ENCODE measurements at regions not wholly inside any gene's neighbourhood (a gene's known extent, or its start where the extent isn't known, plus 50 kb on each side); places are given as distances from the start of the nearest gene placed in this dataset.

DNA sequence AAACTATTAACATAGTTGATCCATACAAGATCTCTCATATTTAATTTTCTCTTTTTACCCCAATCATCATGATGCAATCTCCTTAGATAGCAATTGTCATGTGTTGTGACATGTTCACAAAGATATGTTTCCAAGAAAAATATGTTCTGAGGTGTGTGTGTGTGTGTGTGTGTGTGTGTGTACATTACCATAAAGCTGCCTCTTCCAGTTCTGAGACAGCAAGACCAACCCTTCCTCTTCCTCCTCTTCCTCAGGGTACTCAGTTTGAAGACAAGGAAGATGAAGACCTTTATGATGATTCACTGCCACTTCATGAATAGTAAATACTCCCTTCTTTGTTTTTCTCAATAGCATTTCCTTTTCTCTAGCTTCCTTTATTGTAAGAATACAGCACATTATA lies 303.3 kb upstream of the PRDM9 start:
- no peak for DNase-seq (ENCODE audit: low spot score)
- no peak overlapping the region for H3K4me3 ChIP-seq
- no peaks in the 10 kb centered on the region for H3K9me3 ChIP-seq
- no peaks in the 10 kb centered on the region for H3K27me3 ChIP-seq
- no peaks in the 10 kb centered on the region for H3K36me3 ChIP-seq
- TF ChIP-seq, protein P1, sequence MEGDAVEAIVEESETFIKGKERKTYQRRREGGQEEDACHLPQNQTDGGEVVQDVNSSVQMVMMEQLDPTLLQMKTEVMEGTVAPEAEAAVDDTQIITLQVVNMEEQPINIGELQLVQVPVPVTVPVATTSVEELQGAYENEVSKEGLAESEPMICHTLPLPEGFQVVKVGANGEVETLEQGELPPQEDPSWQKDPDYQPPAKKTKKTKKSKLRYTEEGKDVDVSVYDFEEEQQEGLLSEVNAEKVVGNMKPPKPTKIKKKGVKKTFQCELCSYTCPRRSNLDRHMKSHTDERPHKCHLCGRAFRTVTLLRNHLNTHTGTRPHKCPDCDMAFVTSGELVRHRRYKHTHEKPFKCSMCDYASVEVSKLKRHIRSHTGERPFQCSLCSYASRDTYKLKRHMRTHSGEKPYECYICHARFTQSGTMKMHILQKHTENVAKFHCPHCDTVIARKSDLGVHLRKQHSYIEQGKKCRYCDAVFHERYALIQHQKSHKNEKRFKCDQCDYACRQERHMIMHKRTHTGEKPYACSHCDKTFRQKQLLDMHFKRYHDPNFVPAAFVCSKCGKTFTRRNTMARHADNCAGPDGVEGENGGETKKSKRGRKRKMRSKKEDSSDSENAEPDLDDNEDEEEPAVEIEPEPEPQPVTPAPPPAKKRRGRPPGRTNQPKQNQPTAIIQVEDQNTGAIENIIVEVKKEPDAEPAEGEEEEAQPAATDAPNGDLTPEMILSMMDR (IDR thresholded peaks at IDR 0.05): no peak
- no peak overlapping the region for H3K27ac ChIP-seq
- H3K4me1 ChIP-seq: no peaks in the 10 kb centered on the region

DNA sequence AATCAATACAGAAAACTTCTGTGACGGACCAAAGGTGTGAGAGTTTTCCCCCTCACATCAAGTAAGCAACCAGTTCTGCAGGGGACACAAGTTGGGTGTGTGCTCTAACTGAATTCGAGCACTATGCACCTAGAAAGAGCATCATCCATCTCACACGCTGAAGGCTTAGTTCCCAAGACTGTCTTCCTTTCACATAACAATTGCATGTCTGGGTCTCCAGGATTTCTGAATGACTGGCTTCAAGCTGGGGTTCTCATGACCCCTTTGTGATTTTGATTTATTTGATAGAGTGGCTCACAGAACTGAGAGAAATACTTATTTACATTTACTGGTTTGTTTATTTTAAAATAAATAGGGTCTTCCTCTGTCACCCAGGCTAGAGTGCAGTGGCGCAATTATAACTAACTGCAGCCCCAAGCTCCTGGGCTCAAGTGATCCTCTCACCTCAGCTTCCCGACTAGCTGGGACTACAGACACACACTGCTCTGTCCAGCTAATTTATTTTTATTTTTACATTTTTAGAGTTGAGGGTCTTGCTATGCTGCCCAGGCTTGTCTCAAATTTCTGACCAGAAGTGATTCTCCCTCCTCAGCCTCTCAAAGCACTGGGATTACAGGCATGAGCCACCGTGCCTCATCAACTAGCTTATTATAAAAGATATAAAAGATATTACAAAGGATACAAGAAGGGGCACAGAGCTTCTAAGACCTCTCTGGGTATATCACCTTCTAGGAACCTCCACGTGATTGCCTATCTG lies 316.7 kb upstream of the CDH12 start:
- TF ChIP-seq, protein P1 (IDR thresholded peaks at IDR 0.05): no peak
- Histone ChIP-seq H3K9me3 (no peaks in the 10 kb centered on the region), H3K4me1 (no peaks in the 10 kb centered on the region), H3K36me3 (no peaks in the 10 kb centered on the region), H3K4me3 (no peak overlapping the region), H3K27ac (no peak overlapping the region), H3K27me3 (no peaks in the 10 kb centered on the region)
- no peak for DNase-seq (ENCODE audit: low spot score)

DNA sequence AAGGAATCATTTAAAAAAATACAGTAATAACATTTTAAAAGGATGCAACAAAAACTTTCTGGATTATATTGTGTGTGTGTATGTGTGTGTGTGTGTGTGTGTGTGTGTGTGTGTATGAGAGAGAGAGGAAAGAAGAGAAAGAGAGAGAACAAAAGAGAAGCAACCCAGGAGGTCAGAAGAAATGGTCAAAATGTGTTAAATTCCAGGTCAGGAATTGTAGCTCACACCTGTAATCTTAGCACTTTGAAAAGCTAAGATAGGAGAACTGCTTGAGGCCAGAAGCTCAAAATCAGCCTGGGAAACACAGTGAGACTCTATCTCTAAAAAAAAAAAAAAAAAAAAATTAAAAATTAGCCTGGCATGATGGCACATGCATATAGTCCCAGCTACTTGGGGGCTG lies 311.8 kb upstream of the CDH12 start:
- TF ChIP-seq, protein P1 (IDR thresholded peaks at IDR 0.05): no peak
- Histone ChIP-seq H3K9me3 (no peaks in the 10 kb centered on the region), H3K4me3 (no peak overlapping the region), H3K36me3 (no peaks in the 10 kb centered on the region), H3K4me1 (no peaks in the 10 kb centered on the region), H3K27me3 (no peaks in the 10 kb centered on the region), H3K27ac (no peak overlapping the region)
- no peak for DNase-seq (ENCODE audit: low spot score)

DNA sequence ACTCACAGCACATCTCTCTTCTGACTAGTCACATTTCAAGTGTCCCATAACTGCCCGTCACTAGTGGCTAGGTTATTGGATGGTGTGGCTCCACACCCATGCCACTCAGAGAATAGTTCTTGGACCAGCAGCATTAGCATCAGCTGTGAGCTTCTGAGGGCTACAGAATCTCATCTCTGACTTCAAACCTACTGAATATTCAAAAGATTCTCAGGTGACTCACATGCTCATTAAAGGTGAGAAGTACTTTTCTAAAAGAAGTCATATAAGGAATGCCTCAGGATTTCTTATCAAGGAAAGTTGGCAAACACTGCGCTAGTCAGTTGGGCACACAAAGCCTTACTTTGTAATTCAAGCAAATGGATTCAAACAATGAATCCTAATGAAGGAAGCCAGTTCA lies 305.0 kb upstream of the CDH12 start:
- Histone ChIP-seq H3K27me3 (no peaks in the 10 kb centered on the region), H3K9me3 (no peaks in the 10 kb centered on the region), H3K27ac (no peak overlapping the region), H3K4me1 (no peaks in the 10 kb centered on the region), H3K4me3 (no peak overlapping the region), H3K36me3 (no peaks in the 10 kb centered on the region)
- TF ChIP-seq, protein P1 (IDR thresholded peaks at IDR 0.05): no peak
- DNase-seq (ENCODE audit: low spot score): no peak

DNA sequence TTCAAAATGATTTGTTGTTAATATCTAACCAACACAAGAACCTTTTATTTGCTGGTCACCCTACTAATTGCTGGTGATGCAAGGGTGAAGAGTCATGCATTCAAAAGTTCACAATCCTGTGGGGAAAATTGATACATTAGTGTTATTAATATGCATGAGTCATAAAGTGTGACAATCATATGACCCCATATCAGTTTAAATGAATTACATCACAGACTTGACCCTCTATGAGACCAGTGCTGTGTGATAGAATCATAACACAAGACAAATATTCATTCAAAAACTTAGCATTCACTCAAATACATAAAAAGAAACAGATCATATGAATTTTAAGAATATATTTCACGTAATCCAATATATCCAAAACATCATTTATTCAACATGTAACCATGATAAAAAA lies 304.6 kb upstream of the CDH12 start:
- H3K27me3 ChIP-seq: no peaks in the 10 kb centered on the region
- H3K36me3 ChIP-seq: no peaks in the 10 kb centered on the region
- TF ChIP-seq, protein P1 (IDR thresholded peaks at IDR 0.05): no peak
- H3K9me3 ChIP-seq: no peaks in the 10 kb centered on the region
- DNase-seq (ENCODE audit: low spot score): no peak
- no peak overlapping the region for H3K27ac ChIP-seq
- no peak overlapping the region for H3K4me3 ChIP-seq
- no peaks in the 10 kb centered on the region for H3K4me1 ChIP-seq

DNA sequence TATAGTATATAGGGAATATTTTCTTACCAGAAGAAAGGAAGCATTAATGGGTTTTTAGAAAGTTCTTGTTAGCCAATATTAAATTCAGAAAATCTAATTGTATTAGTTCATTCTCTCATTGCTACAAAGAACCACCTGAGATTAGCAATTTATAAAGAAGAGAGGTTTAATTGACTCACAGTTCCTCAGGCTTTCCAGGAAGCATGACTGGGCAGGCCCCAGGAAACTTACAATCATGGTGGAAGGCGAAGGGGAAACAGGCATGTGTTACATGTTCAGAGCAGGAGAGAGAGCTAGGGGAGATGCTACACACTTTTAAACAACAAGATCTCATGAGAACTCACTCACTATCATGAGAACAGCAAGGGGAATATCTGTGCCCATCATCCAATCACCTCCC lies 304.0 kb upstream of the CDH12 start:
- Histone ChIP-seq H3K27me3 (no peaks in the 10 kb centered on the region), H3K4me1 (no peaks in the 10 kb centered on the region), H3K9me3 (no peaks in the 10 kb centered on the region), H3K27ac (no peak overlapping the region), H3K4me3 (no peak overlapping the region), H3K36me3 (no peaks in the 10 kb centered on the region)
- DNase-seq (ENCODE audit: low spot score): no peak
- TF ChIP-seq, protein P1 (IDR thresholded peaks at IDR 0.05): no peak
